ENCODE measurements at regions not wholly inside any gene's neighbourhood (a gene's known extent, or its start where the extent isn't known, plus 50 kb on each side); places are given as distances from the start of the nearest gene placed in this dataset.
"Not testable (repeated sequence)": the region's sequence is repeated elsewhere in the genome, so short reads cannot be mapped to it uniquely, and the experiment has no call there.

- no peak for TF ChIP-seq CTCF (IDR thresholded peaks at IDR 0.05)
- Mint-ChIP-seq H3K36me3 (ENCODE audit: low read depth) (no peaks in the 10 kb centered on the region), H3K4me3 (no peak overlapping the region), H3K4me1 (ENCODE audit: low read depth) (no peaks in the 10 kb centered on the region), H3K27ac (no peak overlapping the region), H3K9me3 (no peaks in the 10 kb centered on the region), H3K27me3 (no peaks in the 10 kb centered on the region)
- ATAC-seq (no peak), DNase-seq (no peak)
- ChIA-PET POLR2A (no interaction called here), CTCF (no interaction called here)
- intact Hi-C loops (cut with micrococcal nuclease): no loop called here
Measured at GRCh38 chr4:115484479-115484878, 371.1 kb upstream of the NDST4 start.

DNA sequence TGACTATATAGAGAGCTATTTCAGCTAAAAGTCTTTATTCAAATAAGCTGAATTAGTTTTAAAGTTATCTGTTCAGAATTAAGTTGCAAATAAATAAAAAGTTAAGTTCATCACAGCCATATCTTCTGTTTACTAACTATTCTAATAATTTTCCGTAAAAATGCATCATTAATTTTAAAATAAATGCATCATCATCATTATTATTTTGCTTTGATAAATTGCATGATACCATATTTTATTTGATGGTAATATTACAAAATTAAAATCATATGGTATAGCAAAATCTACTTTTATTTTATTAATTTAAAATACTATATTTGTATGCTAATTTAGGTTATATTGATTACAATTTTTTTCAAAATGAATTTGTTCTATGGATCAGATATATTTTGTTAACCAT, 357.3 kb upstream of the NDST4 start:
- intact Hi-C loops (cut with micrococcal nuclease): no loop called here
- POLR2A ChIA-PET: no interaction called here
- peaks cover 4% of the 10 kb centered on the region for H3K9me3 Mint-ChIP-seq
- H3K36me3 Mint-ChIP-seq (ENCODE audit: low read depth): no peaks in the 10 kb centered on the region
- no peak overlapping the region for H3K27ac Mint-ChIP-seq
- CTCF ChIA-PET: no interaction called here
- no peaks in the 10 kb centered on the region for H3K4me1 Mint-ChIP-seq (ENCODE audit: low read depth)
- no peaks in the 10 kb centered on the region for H3K27me3 Mint-ChIP-seq
- TF ChIP-seq CTCF (IDR thresholded peaks at IDR 0.05): no peak
- ATAC-seq (no peak), DNase-seq (no peak)
- no peak overlapping the region for H3K4me3 Mint-ChIP-seq

- CTCF ChIA-PET; H3K36me3 Mint-ChIP-seq (ENCODE audit: low read depth): not testable (repeated sequence)
Measured at GRCh38 chr4:115459301-115459700, 345.9 kb upstream of the NDST4 start.

GRCh38 chr4:115456231-115456630, 342.8 kb upstream of the NDST4 start:
- Mint-ChIP-seq H3K27me3 (no peaks in the 10 kb centered on the region), H3K9me3 (no peaks in the 10 kb centered on the region), H3K4me1 (ENCODE audit: low read depth) (no peaks in the 10 kb centered on the region), H3K27ac (no peak overlapping the region), H3K4me3 (no peak overlapping the region), H3K36me3 (ENCODE audit: low read depth) (no peaks in the 10 kb centered on the region)
- TF ChIP-seq CTCF (IDR thresholded peaks at IDR 0.05): no peak
- ATAC-seq: no peak
- CTCF ChIA-PET: no interaction called here
- intact Hi-C loops (cut with micrococcal nuclease): no loop called here
- no peak for DNase-seq
- POLR2A ChIA-PET: no interaction called here

More at GRCh38 chr4:115459301-115459700, 345.9 kb upstream of the NDST4 start:
- intact Hi-C loops (cut with micrococcal nuclease); DNase-seq; H3K4me3 Mint-ChIP-seq; H3K4me1 Mint-ChIP-seq (ENCODE audit: low read depth); H3K27me3 Mint-ChIP-seq; ATAC-seq; H3K27ac Mint-ChIP-seq; H3K9me3 Mint-ChIP-seq; POLR2A ChIA-PET: not testable (repeated sequence)

GRCh38 chr4:115454228-115454627, 340.8 kb upstream of the NDST4 start:
- ATAC-seq (no peak), DNase-seq (no peak)
- Mint-ChIP-seq H3K27ac (no peak overlapping the region), H3K27me3 (no peaks in the 10 kb centered on the region), H3K9me3 (no peaks in the 10 kb centered on the region), H3K4me3 (no peak overlapping the region), H3K36me3 (ENCODE audit: low read depth) (no peaks in the 10 kb centered on the region), H3K4me1 (ENCODE audit: low read depth) (no peaks in the 10 kb centered on the region)
- no peak for TF ChIP-seq CTCF (IDR thresholded peaks at IDR 0.05)
- intact Hi-C loops (cut with micrococcal nuclease): no loop called here
- CTCF ChIA-PET: no interaction called here
- POLR2A ChIA-PET: no interaction called here

GRCh38 chr4:115453416-115453815, 340.0 kb upstream of the NDST4 start:
- no peaks in the 10 kb centered on the region for H3K27me3 Mint-ChIP-seq
- ATAC-seq (no peak), DNase-seq (no peak)
- no peak overlapping the region for H3K27ac Mint-ChIP-seq
- ChIA-PET POLR2A (no interaction called here), CTCF (no interaction called here)
- no peaks in the 10 kb centered on the region for H3K4me1 Mint-ChIP-seq (ENCODE audit: low read depth)
- TF ChIP-seq CTCF (IDR thresholded peaks at IDR 0.05): no peak
- no peaks in the 10 kb centered on the region for H3K36me3 Mint-ChIP-seq (ENCODE audit: low read depth)
- H3K9me3 Mint-ChIP-seq: no peaks in the 10 kb centered on the region
- intact Hi-C loops (cut with micrococcal nuclease): no loop called here
- H3K4me3 Mint-ChIP-seq: no peak overlapping the region

DNA sequence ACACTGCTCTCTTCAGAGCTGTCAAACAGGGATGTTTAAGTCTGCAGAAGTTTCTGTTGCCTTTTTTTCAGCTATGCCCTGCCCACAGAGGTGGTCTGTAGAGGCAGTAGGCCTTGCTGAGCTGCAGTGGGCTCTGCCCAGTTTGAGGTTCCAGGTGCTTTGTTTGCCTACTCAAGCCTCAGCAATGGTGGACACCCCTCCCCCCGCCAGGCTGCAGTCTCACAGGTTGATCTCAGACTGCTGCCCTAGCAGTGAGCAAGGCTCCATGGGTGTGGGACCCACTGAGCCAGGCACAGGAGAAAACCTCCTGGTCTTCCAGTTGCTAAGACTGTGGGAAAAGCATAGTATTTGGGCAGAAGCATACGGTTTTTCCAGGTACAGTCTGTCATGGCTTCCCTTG, 338.8 kb upstream of the NDST4 start:
- DNase-seq; H3K4me3 Mint-ChIP-seq; POLR2A ChIA-PET; CTCF ChIA-PET; H3K27ac Mint-ChIP-seq; ATAC-seq; H3K36me3 Mint-ChIP-seq (ENCODE audit: low read depth); H3K27me3 Mint-ChIP-seq; intact Hi-C loops (cut with micrococcal nuclease); H3K4me1 Mint-ChIP-seq (ENCODE audit: low read depth); H3K9me3 Mint-ChIP-seq: not testable (repeated sequence)

Data from activated CD8-positive, alpha-beta T cell treated with anti-CD3 and anti-CD28 coated beads for 36 hours (primary cell).